C4-2B (cell line): ENCODE measurements at regions not wholly inside any gene's neighbourhood (a gene's known extent, or its start where the extent isn't known, plus 50 kb on each side); places are given as distances from the start of the nearest gene placed in this dataset.

Source experiments
- ZFX ChIP-seq: fragments of 450-650 bp; IDR thresholded peaks from 2 replicates; pipeline ENCODE4 v1.6.1; 2017
- TF ChIP-seq, protein P1 (sequence below): fragments of 450-650 bp; conservative IDR thresholded peaks from 2 replicates; pipeline ENCODE4 v1.5.1; 2017; ENCODE audit warnings: mild to moderate bottlenecking

DNA sequence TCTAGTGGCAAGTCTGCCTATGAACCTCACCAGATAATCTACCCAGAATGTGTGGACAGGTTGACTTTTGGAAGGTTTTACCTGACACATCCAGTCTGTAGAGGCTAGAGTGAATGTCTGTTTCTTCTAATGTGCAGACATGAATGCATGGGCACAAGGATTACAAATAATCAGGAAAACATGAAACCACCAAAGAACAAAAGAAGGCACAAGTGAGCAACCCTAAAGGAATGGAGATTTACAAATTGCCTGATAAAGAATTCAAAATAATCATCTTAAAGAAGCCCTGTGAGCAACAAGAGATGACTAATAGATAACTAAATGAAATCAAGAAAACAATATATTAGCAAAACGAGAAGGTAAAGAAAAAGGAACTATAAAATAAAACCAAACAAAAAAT lies 876.1 kb upstream of the ADGRB3 start:
- TF ChIP-seq ZFX: no peak
- TF ChIP-seq, protein P1, sequence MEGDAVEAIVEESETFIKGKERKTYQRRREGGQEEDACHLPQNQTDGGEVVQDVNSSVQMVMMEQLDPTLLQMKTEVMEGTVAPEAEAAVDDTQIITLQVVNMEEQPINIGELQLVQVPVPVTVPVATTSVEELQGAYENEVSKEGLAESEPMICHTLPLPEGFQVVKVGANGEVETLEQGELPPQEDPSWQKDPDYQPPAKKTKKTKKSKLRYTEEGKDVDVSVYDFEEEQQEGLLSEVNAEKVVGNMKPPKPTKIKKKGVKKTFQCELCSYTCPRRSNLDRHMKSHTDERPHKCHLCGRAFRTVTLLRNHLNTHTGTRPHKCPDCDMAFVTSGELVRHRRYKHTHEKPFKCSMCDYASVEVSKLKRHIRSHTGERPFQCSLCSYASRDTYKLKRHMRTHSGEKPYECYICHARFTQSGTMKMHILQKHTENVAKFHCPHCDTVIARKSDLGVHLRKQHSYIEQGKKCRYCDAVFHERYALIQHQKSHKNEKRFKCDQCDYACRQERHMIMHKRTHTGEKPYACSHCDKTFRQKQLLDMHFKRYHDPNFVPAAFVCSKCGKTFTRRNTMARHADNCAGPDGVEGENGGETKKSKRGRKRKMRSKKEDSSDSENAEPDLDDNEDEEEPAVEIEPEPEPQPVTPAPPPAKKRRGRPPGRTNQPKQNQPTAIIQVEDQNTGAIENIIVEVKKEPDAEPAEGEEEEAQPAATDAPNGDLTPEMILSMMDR: no peak
